ENCODE measurements at regions not wholly inside any gene's neighbourhood (a gene's known extent, or its start where the extent isn't known, plus 50 kb on each side); places are given as distances from the start of the nearest gene placed in this dataset.
A peak's percentile ranks its signal among the peaks of the same experiment; 100 is the strongest.

DNA sequence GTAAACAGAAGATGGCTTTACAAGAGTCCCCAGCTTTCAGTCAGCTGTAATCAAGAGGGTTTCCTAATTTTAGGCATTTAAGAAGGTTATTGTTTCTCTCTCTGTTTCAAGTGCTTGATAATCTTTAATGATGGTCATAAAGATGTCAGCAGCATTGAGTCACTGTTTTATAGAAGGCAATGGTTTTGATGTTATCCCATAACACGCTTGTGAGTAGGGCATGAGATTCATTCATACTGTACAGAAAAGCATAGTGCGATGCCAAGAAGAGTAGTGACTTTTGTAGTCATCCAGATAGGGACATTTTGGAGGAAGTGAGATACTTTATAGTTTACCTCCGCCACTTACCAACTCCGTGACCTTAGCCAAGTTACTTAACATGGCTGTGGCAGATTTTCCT is 364.2 kb upstream of the SLC10A2 start:
- WGBS (ENCODE audit: insufficient coverage) = 89% methylated on average over 1 of the region's 4 CpGs
- no peaks in the 10 kb centered on the region for H3K27me3 ChIP-seq (ENCODE audit: control insufficient read depth, insufficient read depth, low read length)
- H3K36me3 ChIP-seq (ENCODE audit: control insufficient read depth, insufficient read depth, low read length) = no peaks in the 10 kb centered on the region
- no peaks in the 10 kb centered on the region for H3K4me1 ChIP-seq (ENCODE audit: control insufficient read depth, insufficient read depth, low read length)
- no peak for DNase-seq (ENCODE audit: low read depth in 4 of 6, low spot score in 6 of 6)
- H3K4me3 ChIP-seq (ENCODE audit: low read depth, low read length) = no peak overlapping the region
- H3K27ac ChIP-seq (ENCODE audit: low read depth, low read length) = no peak overlapping the region
- H3K9me3 ChIP-seq (ENCODE audit: control insufficient read depth, insufficient read depth, low read length) = no peaks in the 10 kb centered on the region

- H3K9me3 ChIP-seq (ENCODE audit: control insufficient read depth, insufficient read depth, low read length) = no peaks in the 10 kb centered on the region
- no peaks in the 10 kb centered on the region for H3K36me3 ChIP-seq (ENCODE audit: control insufficient read depth, insufficient read depth, low read length)
- no peak overlapping the region for H3K27ac ChIP-seq (ENCODE audit: low read depth, low read length)
- WGBS (ENCODE audit: insufficient coverage) = 49% methylated on average over 2 of the region's 4 CpGs
- H3K4me3 ChIP-seq (ENCODE audit: low read depth, low read length) = no peak overlapping the region
- H3K27me3 ChIP-seq (ENCODE audit: control insufficient read depth, insufficient read depth, low read length) = no peaks in the 10 kb centered on the region
- H3K4me1 ChIP-seq (ENCODE audit: control insufficient read depth, insufficient read depth, low read length) = no peaks in the 10 kb centered on the region
- peak in 1 of 6 donors; percentile 56 for DNase-seq (ENCODE audit: low read depth in 4 of 6, low spot score in 6 of 6)
These were observed 343.8 kb upstream of the SLC10A2 start for GRCh38 chr13:103410002-103410401.

DNA sequence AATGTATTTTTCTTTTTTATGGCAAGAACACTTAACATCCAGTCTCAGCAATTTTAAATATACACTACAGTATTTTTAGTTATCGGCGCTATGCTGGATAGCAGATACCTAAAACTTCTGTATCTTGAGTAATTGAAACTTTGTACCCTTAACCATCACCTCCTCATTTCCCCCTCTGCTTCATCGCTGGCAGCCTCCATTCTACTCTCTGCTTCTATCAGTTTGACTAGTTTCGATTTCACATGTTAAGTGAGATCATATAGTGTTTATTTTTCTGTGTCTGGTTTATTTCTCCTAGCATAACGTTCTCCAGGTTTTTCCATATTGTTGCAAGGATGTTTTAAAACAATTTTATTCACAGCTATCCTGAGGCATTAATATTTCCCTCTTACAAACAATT is 340.8 kb upstream of the SLC10A2 start:
- Histone ChIP-seq H3K9me3 (ENCODE audit: control insufficient read depth, insufficient read depth, low read length) (no peaks in the 10 kb centered on the region), H3K4me1 (ENCODE audit: control insufficient read depth, insufficient read depth, low read length) (no peaks in the 10 kb centered on the region), H3K27me3 (ENCODE audit: control insufficient read depth, insufficient read depth, low read length) (no peaks in the 10 kb centered on the region), H3K36me3 (ENCODE audit: control insufficient read depth, insufficient read depth, low read length) (no peaks in the 10 kb centered on the region), H3K27ac (ENCODE audit: low read depth, low read length) (no peak overlapping the region), H3K4me3 (ENCODE audit: low read depth, low read length) (no peak overlapping the region)
- whole genome bisulfite sequencing (ENCODE audit: insufficient coverage) = no CpG with 5 or more reads among the region's 5 CpGs
- no peak for DNase-seq (ENCODE audit: low read depth in 4 of 6, low spot score in 6 of 6)

GRCh38 chr13:103405297-103405696 is 339.1 kb upstream of the SLC10A2 start:
- no peak for DNase-seq (ENCODE audit: low read depth in 4 of 6, low spot score in 6 of 6)
- Histone ChIP-seq H3K27ac (ENCODE audit: low read depth, low read length) (no peak overlapping the region), H3K9me3 (ENCODE audit: control insufficient read depth, insufficient read depth, low read length) (no peaks in the 10 kb centered on the region), H3K36me3 (ENCODE audit: control insufficient read depth, insufficient read depth, low read length) (no peaks in the 10 kb centered on the region), H3K27me3 (ENCODE audit: control insufficient read depth, insufficient read depth, low read length) (no peaks in the 10 kb centered on the region), H3K4me3 (ENCODE audit: low read depth, low read length) (no peak overlapping the region), H3K4me1 (ENCODE audit: control insufficient read depth, insufficient read depth, low read length) (no peaks in the 10 kb centered on the region)
- WGBS (ENCODE audit: insufficient coverage) = 88% methylated on average over 2 of the region's 2 CpGs

DNA sequence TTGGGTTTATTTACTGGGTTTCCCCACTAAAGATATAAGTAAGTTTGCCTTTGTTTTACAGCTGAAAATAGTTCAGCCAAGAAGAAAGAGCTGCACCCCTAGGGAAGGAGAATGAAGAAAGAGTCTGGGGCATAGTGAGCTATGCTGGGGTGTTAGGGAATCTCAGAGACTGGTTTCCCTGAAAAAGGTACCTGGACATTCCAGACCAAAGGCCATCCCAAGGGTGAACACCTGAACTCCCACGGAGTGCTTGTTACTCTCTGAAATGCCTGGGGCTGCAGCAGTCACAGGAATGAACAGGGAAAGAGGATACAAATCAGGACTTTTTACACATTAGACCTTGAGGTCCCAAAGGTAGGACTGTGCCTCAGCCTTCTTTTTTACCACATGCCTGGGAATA is 337.6 kb upstream of the SLC10A2 start:
- H3K27ac ChIP-seq (ENCODE audit: low read depth, low read length) = no peak overlapping the region
- WGBS (ENCODE audit: insufficient coverage) = 67% methylated on average over 1 of the region's 1 CpG
- no peaks in the 10 kb centered on the region for H3K36me3 ChIP-seq (ENCODE audit: control insufficient read depth, insufficient read depth, low read length)
- no peak for DNase-seq (ENCODE audit: low read depth in 4 of 6, low spot score in 6 of 6)
- H3K27me3 ChIP-seq (ENCODE audit: control insufficient read depth, insufficient read depth, low read length) = no peaks in the 10 kb centered on the region
- H3K9me3 ChIP-seq (ENCODE audit: control insufficient read depth, insufficient read depth, low read length) = no peaks in the 10 kb centered on the region
- no peak overlapping the region for H3K4me3 ChIP-seq (ENCODE audit: low read depth, low read length)
- H3K4me1 ChIP-seq (ENCODE audit: control insufficient read depth, insufficient read depth, low read length) = no peaks in the 10 kb centered on the region

GRCh38 chr13:103403148-103403740 is 337.0 kb upstream of the SLC10A2 start:
- Histone ChIP-seq H3K4me1 (ENCODE audit: control insufficient read depth, insufficient read depth, low read length) (no peaks in the 10 kb centered on the region), H3K27ac (ENCODE audit: low read depth, low read length) (no peak overlapping the region), H3K36me3 (ENCODE audit: control insufficient read depth, insufficient read depth, low read length) (no peaks in the 10 kb centered on the region), H3K4me3 (ENCODE audit: low read depth, low read length) (no peak overlapping the region), H3K27me3 (ENCODE audit: control insufficient read depth, insufficient read depth, low read length) (no peaks in the 10 kb centered on the region), H3K9me3 (ENCODE audit: control insufficient read depth, insufficient read depth, low read length) (peaks cover 2% of the 10 kb centered on the region)
- WGBS (ENCODE audit: insufficient coverage) = 80% methylated on average over 1 of the region's 4 CpGs
- no peak for DNase-seq (ENCODE audit: low read depth in 4 of 6, low spot score in 6 of 6)

DNA sequence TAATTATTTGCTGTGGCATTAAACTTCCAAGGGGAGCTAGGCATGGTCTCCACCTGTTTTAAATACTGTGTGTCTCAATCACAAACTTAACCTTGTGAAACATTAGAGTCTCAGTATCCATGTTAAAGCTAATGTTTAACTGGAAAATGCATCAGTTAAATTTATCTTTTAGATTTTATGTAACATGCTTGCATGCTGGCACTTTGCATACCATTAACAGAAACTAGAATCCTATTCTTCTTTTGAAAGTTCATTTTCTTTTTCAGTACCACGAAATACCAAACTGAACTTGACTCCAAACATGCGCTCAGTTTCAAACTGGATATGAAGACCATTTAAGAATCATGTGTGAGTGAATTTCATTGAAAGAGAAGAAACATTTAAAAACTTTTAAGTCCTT is 328.9 kb upstream of the SLC10A2 start:
- no peaks in the 10 kb centered on the region for H3K27me3 ChIP-seq (ENCODE audit: control insufficient read depth, insufficient read depth, low read length)
- H3K27ac ChIP-seq (ENCODE audit: low read depth, low read length) = no peak overlapping the region
- DNase-seq (ENCODE audit: low read depth in 4 of 6, low spot score in 6 of 6) = no peak
- H3K4me3 ChIP-seq (ENCODE audit: low read depth, low read length) = no peak overlapping the region
- H3K4me1 ChIP-seq (ENCODE audit: control insufficient read depth, insufficient read depth, low read length) = no peaks in the 10 kb centered on the region
- peaks cover 2% of the 10 kb centered on the region for H3K9me3 ChIP-seq (ENCODE audit: control insufficient read depth, insufficient read depth, low read length)
- no CpG with 5 or more reads among the region's 2 CpGs for WGBS (ENCODE audit: insufficient coverage)
- H3K36me3 ChIP-seq (ENCODE audit: control insufficient read depth, insufficient read depth, low read length) = no peaks in the 10 kb centered on the region

- Histone ChIP-seq H3K27ac (ENCODE audit: low read depth, low read length) (no peak overlapping the region), H3K4me1 (ENCODE audit: control insufficient read depth, insufficient read depth, low read length) (no peaks in the 10 kb centered on the region), H3K36me3 (ENCODE audit: control insufficient read depth, insufficient read depth, low read length) (no peaks in the 10 kb centered on the region), H3K9me3 (ENCODE audit: control insufficient read depth, insufficient read depth, low read length) (peaks cover 2% of the 10 kb centered on the region), H3K27me3 (ENCODE audit: control insufficient read depth, insufficient read depth, low read length) (no peaks in the 10 kb centered on the region), H3K4me3 (ENCODE audit: low read depth, low read length) (no peak overlapping the region)
- no peak for DNase-seq (ENCODE audit: low read depth in 4 of 6, low spot score in 6 of 6)
- WGBS (ENCODE audit: insufficient coverage) = 60% methylated on average over 1 of the region's 2 CpGs
These were observed 328.4 kb upstream of the SLC10A2 start for GRCh38 chr13:103394618-103395017.

GRCh38 chr13:103391936-103392335 is 325.7 kb upstream of the SLC10A2 start:
- DNase-seq (ENCODE audit: low read depth in 4 of 6, low spot score in 6 of 6) = no peak
- no peaks in the 10 kb centered on the region for H3K27me3 ChIP-seq (ENCODE audit: control insufficient read depth, insufficient read depth, low read length)
- H3K27ac ChIP-seq (ENCODE audit: low read depth, low read length) = no peak overlapping the region
- no CpG with 5 or more reads among the region's 3 CpGs for WGBS (ENCODE audit: insufficient coverage)
- H3K4me3 ChIP-seq (ENCODE audit: low read depth, low read length) = no peak overlapping the region
- H3K9me3 ChIP-seq (ENCODE audit: control insufficient read depth, insufficient read depth, low read length) = no peaks in the 10 kb centered on the region
- no peaks in the 10 kb centered on the region for H3K4me1 ChIP-seq (ENCODE audit: control insufficient read depth, insufficient read depth, low read length)
- no peaks in the 10 kb centered on the region for H3K36me3 ChIP-seq (ENCODE audit: control insufficient read depth, insufficient read depth, low read length)

DNA sequence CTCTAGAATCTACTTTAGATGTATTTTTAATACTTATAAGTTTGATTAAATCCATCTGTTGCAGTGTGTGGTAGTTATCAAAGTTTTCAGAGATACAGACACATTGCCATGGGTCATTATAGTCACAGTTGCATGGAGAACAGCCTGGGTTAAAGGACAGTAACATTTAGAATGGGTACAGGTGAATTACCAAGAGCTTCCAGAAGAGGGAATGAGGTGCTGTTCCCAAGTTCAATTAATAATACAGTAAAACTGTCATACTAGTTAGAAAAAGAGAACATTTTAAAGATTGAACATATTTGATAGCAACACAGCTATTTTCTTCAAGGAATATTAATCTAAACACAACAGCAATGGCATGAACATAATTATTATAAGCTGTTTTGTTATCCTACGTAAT is 322.6 kb upstream of the SLC10A2 start:
- H3K4me1 ChIP-seq (ENCODE audit: control insufficient read depth, insufficient read depth, low read length) = no peaks in the 10 kb centered on the region
- no peak for DNase-seq (ENCODE audit: low read depth in 4 of 6, low spot score in 6 of 6)
- no peak overlapping the region for H3K4me3 ChIP-seq (ENCODE audit: low read depth, low read length)
- no CpG with 5 or more reads among the region's 1 CpG for WGBS (ENCODE audit: insufficient coverage)
- no peaks in the 10 kb centered on the region for H3K36me3 ChIP-seq (ENCODE audit: control insufficient read depth, insufficient read depth, low read length)
- no peaks in the 10 kb centered on the region for H3K27me3 ChIP-seq (ENCODE audit: control insufficient read depth, insufficient read depth, low read length)
- H3K27ac ChIP-seq (ENCODE audit: low read depth, low read length) = no peak overlapping the region
- no peaks in the 10 kb centered on the region for H3K9me3 ChIP-seq (ENCODE audit: control insufficient read depth, insufficient read depth, low read length)
